Body of pancreas (tissue), 4 donors: ENCODE measurements at regions not wholly inside any gene's neighbourhood (a gene's known extent, or its start where the extent isn't known, plus 50 kb on each side); places are given as distances from the start of the nearest gene placed in this dataset.

Experiments
- ATAC-seq: fragments of 150-250 bp; one replicate; pipeline ENCODE4 v1.9.1; 2016
- DNase-seq, 4 donors: peaks; one replicate each; pipeline ENCODE4 v3.0.0-alpha.2; 2019
- H3K27ac ChIP-seq, 4 donors: fragments of 200-600 bp; sonication (generic); 1 replicate in 3 of 4; 2 replicates in 1 of 4; pipeline versions ENCODE4 v1.5.1 to v1.6.1; 2016 to 2019; ENCODE audit warnings: mild to moderate bottlenecking in 1 of 4, mixed read lengths in 1 of 4, moderate library complexity in 1 of 4
- H3K27me3 ChIP-seq, 2 donors: fragments of 200-600 bp; sonication (generic); one replicate each; pipeline ENCODE4 v1.6.0; 2016; ENCODE audit warnings: mild to moderate bottlenecking in 1 of 2
- H3K36me3 ChIP-seq, 2 donors: fragments of 200-600 bp; sonication (generic); replicated peaks in 1 of 2; 2 replicates each; pipeline ENCODE4 v1.5.1; 2016; ENCODE audit warnings: low read depth in 2 of 2; ENCODE audit not compliant: insufficient read depth in 1 of 2
- H3K4me1 ChIP-seq: fragments of 200-600 bp; sonication (generic); one replicate; pipeline ENCODE4 v1.6.0; 2016
- H3K4me3 ChIP-seq, 2 donors: fragments of 200-600 bp; sonication (generic); 1 replicate in 1 of 2; 2 replicates in 1 of 2; pipeline ENCODE4 v1.5.1; 2016 to 2019
- H3K9me3 ChIP-seq, 3 donors: fragments of 200-600 bp; sonication (generic); 1 replicate in 2 of 3; 2 replicates in 1 of 3; pipeline ENCODE4 v1.5.1; 2016
- POLR2A ChIP-seq, 3 donors: fragments of 450-650 bp; IDR thresholded peaks; one replicate each; pipeline ENCODE4 v1.6.1; 2016; ENCODE audit warnings: antibody characterized with exemption in 3 of 3, mild to moderate bottlenecking in 2 of 3
- WGBS, 2 donors: methylation state at CpG; one replicate each; pipeline ENCODE4 v1.1.5; 2017; 5-methylcytosine and 5-hydroxymethylcytosine counted together
- intact Hi-C: fragments of 100-400 bp; cut with DNase I; formaldehyde crosslinking; loops from one replicate; pipeline ENCODE4 v1.15.1; 2023
- TF ChIP-seq, protein P1 (sequence below), 7 experiments: fragments of 450-650 bp in 4 of 7; fragments of 200-600 bp in 3 of 7; sonication (generic) in 3 of 7; IDR thresholded peaks; one replicate each; pipeline ENCODE4 v1.5.1; 2016 to 2019; ENCODE audit warnings: antibody characterized with exemption in 7 of 7

DNA sequence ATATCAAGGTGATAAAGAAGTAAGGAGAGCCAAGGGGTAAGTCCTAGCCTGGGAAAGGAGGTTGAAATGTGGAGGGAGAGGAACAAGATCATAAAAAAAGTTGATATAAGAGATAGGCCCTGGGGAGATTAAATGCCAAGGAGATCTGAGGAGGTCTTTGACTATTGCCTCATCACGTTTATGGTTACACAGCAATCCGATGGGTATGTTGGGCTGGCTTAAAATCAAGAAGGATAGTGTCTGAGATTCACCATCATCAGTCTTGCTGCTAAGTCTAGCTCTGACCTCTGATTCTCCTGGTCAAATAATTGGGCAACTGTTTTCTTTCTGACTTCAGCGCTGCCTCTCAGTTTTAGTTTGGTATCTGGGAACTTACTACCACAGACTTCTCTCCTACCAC, 416.3 kb downstream of the GPATCH2 start:
- no peaks in the 10 kb centered on the region for H3K27me3 ChIP-seq
- WGBS, 2 donors = 50 to 59% methylated on average over 3 of the region's 3 CpGs
- no peaks in the 10 kb centered on the region for H3K36me3 ChIP-seq
- no peaks in the 10 kb centered on the region for H3K9me3 ChIP-seq
- intact Hi-C loops = no loop called here
- no peak overlapping the region for H3K27ac ChIP-seq
- ATAC-seq (no peak), DNase-seq (no peak)
- H3K4me3 ChIP-seq = no peak overlapping the region
- no peak for TF ChIP-seq POLR2A (IDR thresholded peaks at IDR 0.05)
- TF ChIP-seq, protein P1, sequence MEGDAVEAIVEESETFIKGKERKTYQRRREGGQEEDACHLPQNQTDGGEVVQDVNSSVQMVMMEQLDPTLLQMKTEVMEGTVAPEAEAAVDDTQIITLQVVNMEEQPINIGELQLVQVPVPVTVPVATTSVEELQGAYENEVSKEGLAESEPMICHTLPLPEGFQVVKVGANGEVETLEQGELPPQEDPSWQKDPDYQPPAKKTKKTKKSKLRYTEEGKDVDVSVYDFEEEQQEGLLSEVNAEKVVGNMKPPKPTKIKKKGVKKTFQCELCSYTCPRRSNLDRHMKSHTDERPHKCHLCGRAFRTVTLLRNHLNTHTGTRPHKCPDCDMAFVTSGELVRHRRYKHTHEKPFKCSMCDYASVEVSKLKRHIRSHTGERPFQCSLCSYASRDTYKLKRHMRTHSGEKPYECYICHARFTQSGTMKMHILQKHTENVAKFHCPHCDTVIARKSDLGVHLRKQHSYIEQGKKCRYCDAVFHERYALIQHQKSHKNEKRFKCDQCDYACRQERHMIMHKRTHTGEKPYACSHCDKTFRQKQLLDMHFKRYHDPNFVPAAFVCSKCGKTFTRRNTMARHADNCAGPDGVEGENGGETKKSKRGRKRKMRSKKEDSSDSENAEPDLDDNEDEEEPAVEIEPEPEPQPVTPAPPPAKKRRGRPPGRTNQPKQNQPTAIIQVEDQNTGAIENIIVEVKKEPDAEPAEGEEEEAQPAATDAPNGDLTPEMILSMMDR (IDR thresholded peaks at IDR 0.05) = no peak
- no peaks in the 10 kb centered on the region for H3K4me1 ChIP-seq

DNA sequence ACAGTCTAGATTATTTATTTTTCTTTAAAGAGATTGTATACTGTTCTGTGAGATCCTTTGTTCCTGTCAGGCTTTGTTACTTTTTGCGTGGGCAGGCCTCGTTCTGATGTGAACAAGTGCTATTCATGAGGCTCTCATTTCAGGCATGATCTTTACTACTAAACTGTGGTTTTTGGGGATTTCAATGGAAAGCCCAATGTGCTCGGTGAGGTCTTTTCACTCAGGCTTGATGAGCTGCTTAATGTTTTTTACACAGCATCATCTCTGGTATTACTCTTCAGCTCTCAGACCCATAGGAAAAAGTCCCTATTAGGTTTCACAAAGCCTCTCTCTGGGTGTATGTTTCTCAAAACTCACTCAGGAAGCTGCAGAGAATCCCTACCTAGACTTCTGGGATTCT, 419.4 kb downstream of the GPATCH2 start:
- intact Hi-C loops = no loop called here
- H3K36me3 ChIP-seq = no peaks in the 10 kb centered on the region
- no peak for ATAC-seq
- no peak for DNase-seq
- 61 to 84% methylated on average over 3 of the region's 3 CpGs for WGBS, 2 donors
- H3K4me3 ChIP-seq = no peak overlapping the region
- H3K9me3 ChIP-seq = peaks cover 0 to 1% (median 0%) of the 10 kb centered on the region in 3 donors
- TF ChIP-seq, protein P1 (IDR thresholded peaks at IDR 0.05) = no peak
- no peak for TF ChIP-seq POLR2A (IDR thresholded peaks at IDR 0.05)
- no peak overlapping the region for H3K27ac ChIP-seq
- no peaks in the 10 kb centered on the region for H3K4me1 ChIP-seq
- H3K27me3 ChIP-seq = no peaks in the 10 kb centered on the region

DNA sequence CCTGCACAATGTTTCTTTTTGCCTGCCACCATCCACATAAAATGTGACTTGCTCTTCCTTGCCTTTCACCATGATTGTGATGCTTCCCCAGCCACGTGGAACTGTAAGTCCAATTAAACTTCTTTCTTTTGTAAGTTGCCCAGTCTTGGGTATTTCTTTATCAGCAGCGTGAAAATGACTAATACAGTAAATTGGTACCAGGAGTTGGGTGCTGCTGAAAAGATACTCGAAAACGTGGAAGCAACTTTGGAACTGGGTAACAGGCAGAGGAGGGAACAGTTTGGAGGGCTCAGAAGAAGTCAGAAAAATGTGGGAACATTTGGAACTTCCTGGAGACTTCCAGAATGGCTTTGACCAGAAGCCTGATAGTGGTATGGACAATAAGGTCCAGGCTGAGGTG, 425.3 kb downstream of the GPATCH2 start:
- ATAC-seq (no peak), DNase-seq (no peak)
- H3K27ac ChIP-seq = no peak overlapping the region
- H3K4me3 ChIP-seq = no peak overlapping the region
- H3K36me3 ChIP-seq = no peaks in the 10 kb centered on the region
- intact Hi-C loops = no loop called here
- H3K9me3 ChIP-seq = peaks cover 0 to 14% (median 0%) of the 10 kb centered on the region in 3 donors
- TF ChIP-seq POLR2A (IDR thresholded peaks at IDR 0.05) = no peak
- TF ChIP-seq, protein P1 (IDR thresholded peaks at IDR 0.05) = no peak
- no peaks in the 10 kb centered on the region for H3K4me1 ChIP-seq
- 76 to 78% methylated on average over 4 of the region's 4 CpGs for WGBS, 2 donors
- H3K27me3 ChIP-seq = no peaks in the 10 kb centered on the region

GRCh38 chr1:217196616-217197015, 434.3 kb downstream of the GPATCH2 start:
- no peaks in the 10 kb centered on the region for H3K36me3 ChIP-seq
- no peak overlapping the region for H3K27ac ChIP-seq
- no peaks in the 10 kb centered on the region for H3K4me1 ChIP-seq
- H3K9me3 ChIP-seq = no peaks in the 10 kb centered on the region
- H3K27me3 ChIP-seq = no peaks in the 10 kb centered on the region
- intact Hi-C loops = no loop called here
- no peak overlapping the region for H3K4me3 ChIP-seq
- ATAC-seq (no peak), DNase-seq (no peak)
- no peak for TF ChIP-seq POLR2A (IDR thresholded peaks at IDR 0.05)
- TF ChIP-seq, protein P1 (IDR thresholded peaks at IDR 0.05) = no peak
- WGBS, 2 donors = 75 to 77% methylated on average over 1 of the region's 1 CpG

DNA sequence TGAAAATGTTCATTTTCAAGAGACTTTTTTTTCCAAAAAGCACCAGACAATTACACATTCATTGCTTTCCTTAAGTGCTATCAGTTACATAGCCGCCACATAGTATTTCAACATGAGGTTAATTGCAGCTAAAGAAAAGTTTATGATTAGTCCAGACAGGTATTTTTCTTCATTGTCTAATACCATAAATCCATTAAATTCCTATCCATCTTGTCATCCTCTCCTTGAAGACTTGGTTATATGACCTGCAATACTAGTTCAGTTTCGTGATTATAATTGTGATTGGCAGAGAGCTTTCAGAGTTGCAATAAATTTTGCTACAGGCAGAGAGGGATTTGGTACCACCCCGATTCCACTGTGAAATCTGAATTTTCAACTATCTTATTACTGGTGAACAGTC, 437.7 kb downstream of the GPATCH2 start:
- H3K9me3 ChIP-seq = no peaks in the 10 kb centered on the region
- TF ChIP-seq, protein P1 (IDR thresholded peaks at IDR 0.05) = no peak
- TF ChIP-seq POLR2A (IDR thresholded peaks at IDR 0.05) = no peak
- intact Hi-C loops = no loop called here

More for the DNA sequence above, 437.7 kb downstream of the GPATCH2 start:
- DNase-seq = no peak
- Histone ChIP-seq H3K27ac (no peak overlapping the region), H3K36me3 (no peaks in the 10 kb centered on the region), H3K4me3 (no peak overlapping the region), H3K27me3 (no peaks in the 10 kb centered on the region), H3K4me1 (no peaks in the 10 kb centered on the region)
- WGBS, 2 donors = 55 to 57% methylated on average over 3 of the region's 3 CpGs
- ATAC-seq = no peak
